Stimulated activated CD4-positive, alpha-beta T cell treated with anti-CD3 and anti-CD28 coated beads, Interleukin-12 subunit alpha, Interleukin-12 subunit beta, amount 100 ng/mL, for 48 hours (primary cell): ENCODE measurements at regions not wholly inside any gene's neighbourhood (a gene's known extent, or its start where the extent isn't known, plus 50 kb on each side); places are given as distances from the start of the nearest gene placed in this dataset.
"Not testable (repeated sequence)": the region's sequence is repeated elsewhere in the genome, so short reads cannot be mapped to it uniquely, and the experiment has no call there.

Experiments used
- DNase-seq, 3 donors: peaks; one replicate each; pipeline ENCODE4 v3.0.0-alpha.2; 2020; ENCODE audit warnings: low read depth in 2 of 3, low spot score in 1 of 3

DNA sequence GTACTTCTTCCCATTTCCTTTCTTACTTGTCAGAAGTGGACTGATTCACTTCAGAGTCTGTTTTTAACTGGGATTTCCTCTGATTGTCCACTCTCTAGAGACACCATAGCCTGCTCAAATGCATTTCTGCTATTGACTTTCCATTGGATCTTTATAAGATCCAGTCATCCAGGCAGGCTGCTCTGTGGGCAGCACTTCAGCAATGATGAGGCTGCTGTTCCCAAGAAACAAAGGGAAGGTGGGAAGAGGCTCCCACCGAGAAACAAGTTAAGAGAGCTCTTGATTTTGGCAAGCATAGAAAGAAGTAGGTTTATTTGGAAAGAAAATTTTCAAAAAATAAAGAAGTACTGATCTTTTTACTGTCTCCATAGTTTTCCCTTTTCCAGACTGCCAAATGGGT lies 125.8 kb upstream of the STARD13 start:
- no peak for DNase-seq

DNA sequence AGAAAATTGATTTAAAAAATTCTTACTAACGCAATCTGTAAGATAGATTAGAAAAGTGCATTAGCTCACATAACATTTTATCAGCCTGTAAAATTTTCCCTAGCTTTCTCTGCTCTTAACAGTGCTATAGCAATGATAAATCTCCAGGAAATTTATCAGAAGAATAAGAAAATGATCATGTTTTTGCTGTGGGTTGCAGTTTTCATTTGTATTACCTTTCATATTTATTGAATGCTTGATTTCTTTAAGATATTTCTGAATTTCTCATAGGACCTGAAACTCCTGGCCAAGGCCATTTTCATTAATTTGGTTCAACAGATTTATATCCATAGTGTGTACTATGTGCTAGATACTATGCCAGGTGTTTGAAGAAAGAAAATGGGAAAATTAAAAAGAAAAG lies 130.3 kb upstream of the STARD13 start:
- DNase-seq, result no peak

DNA sequence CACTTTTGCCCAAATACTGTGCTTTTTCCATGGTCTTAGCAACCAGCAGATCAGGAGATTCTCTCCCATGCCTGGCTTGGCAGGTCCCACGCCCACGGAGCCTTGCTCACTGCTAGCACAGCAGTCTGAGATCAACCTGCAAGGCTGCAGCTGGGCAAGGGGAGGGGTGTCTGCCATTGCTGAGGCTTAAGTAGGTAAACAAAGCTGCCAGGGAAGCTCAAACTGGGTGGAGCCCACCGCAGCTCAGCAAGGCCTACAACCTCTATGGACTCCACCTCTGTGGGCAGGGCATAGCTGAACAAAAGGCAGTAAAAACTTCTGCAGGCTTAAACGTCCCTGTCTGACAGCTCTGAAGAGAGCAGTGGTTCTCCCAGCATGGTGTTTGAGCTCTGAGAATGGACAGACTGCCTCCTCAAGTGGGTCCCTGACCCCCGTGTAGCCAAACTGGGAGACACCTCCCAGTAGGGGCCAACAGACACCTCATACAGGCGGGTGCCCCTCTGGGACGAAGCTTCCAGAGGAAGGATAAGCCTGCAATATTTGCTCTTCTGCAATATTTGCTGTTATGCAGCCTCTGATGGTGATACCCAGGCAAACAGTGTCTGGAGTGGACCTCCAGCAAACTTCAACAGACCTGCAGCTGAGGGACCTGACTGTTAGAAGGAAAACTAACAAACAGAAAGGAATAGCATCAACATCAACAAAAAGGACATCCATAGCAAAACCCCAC lies 132.8 kb upstream of the STARD13 start:
- not testable (repeated sequence) for DNase-seq

DNA sequence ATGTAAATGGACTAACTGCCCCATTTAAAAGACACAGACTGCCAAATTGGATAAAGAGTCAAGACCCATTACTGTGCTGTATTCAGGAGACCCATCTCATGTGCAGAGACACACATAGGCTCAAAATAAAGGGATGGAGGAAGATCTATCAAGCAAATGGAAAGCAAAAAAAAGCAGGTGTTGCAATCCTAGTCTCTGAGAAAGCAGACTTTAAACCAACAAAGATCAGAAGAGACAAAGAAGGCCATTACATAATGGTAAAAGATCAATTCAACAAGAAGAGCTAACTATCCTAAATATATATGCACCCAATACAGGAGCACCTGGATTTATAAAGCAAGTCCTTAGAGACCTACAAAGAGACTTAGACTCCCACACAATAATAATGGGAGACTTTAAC lies 134.6 kb upstream of the STARD13 start:
- not testable (repeated sequence) for DNase-seq

DNA sequence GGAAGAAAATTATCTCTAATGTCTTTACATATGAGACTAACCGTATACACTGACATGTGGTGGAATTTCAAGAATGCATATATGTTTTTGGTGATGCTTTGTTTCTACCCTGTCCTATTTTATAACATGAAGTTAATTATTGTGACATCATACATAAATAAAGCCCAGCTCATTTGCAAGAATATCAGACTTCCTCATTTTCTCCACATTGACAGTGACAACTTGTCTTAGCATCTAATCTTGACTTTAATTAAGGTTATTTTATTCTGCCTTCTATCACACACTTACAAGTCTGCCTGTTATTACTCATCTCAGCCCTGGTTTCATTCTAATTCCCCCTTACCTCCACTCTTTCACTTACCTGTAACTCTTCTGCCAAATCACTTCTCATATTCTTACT lies 140.6 kb upstream of the STARD13 start:
- DNase-seq, result no peak

DNA sequence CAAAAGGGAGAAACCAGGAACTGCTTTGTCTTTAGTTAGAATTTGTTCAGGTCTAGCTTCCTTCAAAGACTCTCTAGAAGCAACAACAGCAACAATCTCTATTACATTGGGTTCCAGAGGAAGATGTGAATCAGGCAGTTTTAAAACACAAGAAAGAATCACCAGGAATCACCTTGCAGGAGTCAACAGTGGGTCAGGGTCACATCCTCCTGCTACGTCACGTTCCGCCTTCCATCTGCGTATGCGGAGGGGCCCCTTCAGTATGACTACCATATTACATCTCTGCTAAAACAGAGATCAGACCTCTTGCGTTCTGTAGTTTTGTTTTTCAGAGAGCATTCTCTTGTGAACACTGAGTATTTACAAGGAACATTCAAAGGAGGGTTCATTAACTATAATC lies 147.8 kb upstream of the STARD13 start:
- DNase-seq, result no peak

DNA sequence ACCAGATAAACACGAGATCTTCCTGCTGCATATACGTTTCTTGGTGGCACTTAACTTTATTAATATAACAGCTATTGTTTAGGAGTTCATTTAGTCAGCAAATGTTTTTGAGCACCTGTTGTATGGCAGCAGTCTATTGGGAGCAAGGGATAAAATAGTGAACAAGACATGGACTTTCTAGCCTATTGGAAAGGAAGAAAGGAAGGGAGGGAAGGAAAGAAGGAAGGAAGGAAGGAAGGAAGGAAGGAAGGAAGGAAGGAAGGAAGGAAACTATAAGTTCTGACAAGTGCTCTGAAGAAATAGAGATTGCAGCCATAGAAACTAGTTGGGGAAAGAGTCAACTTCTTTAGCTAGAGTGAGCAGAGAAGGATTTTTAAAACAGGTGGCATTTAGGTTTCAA lies 149.1 kb upstream of the STARD13 start:
- DNase-seq, result no peak

DNA sequence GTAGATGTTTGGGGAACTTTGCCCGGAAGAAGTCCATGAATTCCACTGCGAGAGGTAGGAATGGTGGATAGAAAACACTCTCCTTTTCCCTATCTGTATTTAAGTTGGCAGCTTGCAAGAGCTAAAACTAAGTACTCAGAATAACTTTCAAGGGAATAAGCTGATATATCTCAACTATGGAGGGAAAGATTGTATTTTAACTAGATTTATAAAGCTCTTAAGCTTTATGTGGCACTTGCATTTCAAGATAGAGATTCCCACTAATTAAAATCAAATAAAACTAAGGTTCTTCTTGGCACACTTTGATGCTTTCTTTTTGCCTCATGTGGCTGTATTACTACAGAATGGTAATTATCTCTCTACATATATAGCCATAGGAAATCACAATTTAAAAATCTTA lies 149.7 kb upstream of the STARD13 start:
- no peak for DNase-seq

DNA sequence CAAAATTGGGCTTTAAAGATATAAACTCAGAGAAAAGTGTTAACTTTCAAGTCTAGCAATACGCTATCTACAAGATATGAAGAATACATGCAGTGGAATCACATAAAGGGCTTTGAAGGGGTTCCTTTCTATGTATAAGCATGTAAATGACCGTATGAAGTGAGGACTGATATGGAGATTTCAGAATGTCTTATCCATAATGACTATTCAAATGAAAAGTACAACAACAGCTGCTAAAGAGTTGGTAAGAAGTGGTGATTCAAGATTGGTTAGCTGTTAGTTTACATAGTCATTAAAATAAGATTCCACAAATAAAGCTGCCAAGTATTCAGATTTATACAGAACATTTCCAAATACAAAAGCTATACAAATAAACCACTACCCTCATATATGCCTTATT lies 153.4 kb upstream of the STARD13 start:
- DNase-seq, result no peak

DNA sequence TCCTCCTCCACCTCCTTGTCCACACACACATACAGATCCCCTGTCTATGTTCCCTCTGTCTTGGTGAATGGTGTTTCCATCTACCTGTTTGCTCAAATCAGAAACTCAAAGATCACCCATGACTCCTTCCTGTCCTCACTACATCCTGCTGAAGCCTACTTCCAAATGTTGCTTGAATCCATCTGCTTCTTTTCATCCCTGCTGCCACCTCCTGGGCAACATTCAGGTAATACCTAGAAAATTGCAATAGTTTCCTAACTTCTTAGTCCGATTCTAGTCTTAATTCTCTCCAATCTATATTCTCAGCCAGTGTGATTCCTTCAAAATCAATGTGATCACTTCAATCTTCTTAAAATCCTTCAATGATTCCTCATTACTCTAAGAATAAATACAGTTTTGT lies 155.5 kb upstream of the STARD13 start:
- no peak for DNase-seq

DNA sequence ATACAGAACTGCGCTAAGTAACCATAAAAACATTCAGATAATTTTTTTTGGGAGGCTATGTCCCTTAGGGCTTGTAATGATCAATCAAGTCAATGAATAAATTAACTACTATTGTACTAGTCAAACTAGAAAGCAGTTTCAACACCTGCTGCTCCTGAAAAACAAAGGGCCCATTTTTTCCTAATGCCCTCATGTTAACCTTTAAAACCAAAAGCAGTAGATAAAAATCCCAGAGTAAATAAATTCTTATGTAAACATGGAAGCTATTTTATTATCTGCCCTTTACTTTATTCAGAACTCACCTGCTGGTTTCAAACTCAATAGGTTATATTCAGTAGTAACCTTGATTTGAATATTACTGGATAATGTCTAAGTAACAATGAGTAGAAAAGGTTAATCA lies 159.5 kb upstream of the STARD13 start:
- no peak for DNase-seq

DNA sequence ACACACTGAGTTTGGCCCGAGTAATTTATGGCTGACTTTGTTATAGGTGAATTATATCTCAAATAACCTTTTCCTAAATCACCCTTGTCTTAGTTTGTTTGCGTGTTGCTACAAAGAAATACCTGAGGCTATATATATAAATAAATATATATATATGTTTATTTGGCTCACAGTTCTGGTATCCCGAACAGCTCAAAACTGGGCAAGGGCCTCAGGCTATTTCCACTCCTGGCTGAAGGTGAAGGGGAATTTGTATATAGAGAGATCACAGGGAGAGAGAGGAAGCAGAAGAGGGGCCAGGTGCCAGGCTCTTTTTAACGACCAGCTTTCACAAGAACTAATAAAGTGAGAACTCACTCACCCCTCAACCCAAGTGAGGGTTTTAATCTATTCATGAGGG lies 159.9 kb upstream of the STARD13 start:
- DNase-seq, result no peak

DNA sequence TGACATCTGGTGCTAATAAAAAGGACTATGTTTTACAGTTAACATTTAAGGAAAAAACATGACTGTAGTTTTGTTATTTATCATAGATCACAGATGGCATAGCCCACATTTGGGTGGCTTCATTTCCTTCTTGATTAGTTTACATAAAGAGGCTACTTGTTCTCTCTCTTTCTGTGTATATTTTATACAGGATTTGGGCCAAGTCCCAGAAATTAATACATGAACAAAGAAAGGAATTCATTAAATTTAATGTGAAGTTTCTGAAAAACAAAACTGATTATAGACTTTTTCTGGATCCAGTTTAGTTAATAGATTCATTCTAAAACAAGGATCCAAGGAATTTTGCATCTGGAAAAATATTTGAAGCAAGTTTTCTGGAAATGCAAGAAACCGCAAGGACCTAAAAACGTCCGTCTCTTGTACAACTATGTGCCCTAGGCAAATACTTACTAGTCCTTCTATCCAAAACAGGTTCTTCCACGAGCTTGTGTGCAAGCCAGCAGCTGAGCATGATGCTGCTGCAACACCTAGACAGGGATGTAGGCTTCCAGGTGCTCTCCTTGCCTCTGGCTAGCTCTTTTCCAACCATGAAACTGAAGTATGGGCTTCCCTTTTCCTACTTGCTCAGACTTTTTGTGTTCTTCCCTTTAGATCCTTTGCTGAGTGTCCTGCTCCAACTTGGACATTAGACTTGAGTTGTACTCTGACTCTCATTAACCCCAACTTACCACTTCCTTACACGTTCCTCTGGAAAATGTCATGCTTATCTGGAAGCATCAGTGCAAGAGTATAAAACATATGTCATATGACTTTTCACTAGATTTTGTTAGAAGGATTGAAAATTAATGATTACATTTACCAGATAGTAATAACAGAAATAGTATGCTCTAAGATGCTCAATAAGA lies 161.5 kb upstream of the STARD13 start:
- no peak for DNase-seq

DNA sequence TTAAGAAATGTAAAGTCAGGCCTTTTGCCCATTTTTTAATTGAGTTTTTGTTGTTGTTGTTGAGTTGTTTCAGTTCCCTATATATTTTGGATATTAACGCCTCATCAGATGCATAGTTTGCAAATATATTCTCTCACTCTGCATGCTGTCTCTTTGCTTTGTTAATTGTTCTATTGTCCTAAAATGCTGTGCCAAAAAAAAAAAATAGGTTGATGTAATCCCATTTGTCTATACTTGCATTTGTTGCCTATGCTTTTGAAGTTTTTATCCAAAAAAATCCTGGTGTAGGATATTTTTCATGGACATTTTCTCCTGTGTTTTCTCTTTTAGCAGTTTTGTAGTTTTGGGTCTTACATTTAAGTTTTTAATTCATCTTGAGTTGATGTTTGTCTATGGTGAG lies 163.3 kb upstream of the STARD13 start:
- no peak for DNase-seq

DNA sequence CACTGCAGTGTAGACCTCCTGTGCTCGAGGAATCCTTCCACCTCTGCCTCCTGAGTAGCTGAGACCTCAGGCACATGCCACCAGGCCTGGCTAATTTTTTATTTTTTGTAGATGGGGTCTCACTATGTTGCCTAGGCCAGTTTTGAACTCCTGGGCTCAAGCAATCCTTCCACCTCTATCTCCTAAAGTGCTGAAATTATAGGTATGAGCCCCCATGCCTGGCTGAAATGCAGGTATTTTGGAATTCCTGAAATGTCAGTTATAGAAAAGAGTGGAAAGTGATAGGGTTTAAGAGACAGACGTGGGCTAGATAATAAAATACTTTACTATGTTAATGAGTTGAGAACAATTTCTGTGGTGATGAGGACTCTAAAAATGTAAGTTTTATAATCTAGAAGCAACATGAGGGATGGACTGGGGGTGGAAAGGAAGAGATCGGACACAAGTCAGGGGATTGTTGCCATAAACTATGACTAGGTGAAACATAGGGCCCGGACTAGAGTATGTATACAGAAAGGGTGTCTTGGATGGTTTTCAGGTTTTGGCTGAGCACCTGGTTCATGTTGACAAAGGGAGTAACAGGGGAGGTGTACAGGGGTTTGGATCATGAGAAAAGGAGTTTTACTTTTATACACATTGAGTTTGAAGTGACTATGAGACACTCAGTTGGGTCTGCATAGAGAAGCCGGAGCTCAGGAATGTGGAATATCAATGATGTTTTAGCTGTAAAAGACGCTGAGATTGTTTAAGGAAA lies 165.6 kb upstream of the STARD13 start:
- no peak for DNase-seq

DNA sequence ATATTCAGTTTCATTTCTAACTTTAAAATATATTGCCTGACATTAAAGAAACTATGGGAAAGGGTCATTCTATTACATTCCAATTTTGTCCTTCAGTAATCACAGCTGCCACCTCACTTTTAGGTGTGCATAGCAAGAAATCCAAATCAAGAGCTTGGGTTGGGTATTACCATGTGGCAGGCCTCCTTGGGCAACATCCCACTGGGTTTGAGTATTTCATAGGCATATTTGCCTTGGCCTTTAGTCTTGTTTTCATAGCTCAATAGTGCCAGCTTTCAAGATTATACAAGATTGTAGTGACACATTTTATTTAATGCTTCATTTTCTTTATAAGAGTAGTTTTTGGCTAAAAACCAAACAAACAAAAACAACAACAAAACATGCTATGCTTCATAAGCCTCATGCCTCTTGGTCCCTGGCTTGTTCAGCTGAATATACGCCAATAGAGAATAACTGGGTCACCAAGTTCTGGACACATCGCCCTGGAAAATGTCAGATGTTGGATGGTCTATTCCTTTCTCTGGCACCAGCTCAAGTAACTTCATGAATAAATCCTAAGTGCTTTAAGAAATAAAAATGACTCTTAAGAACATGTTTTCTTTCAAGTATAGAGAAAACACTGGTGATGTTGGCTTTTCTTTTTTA lies 167.4 kb upstream of the STARD13 start:
- no peak for DNase-seq

DNA sequence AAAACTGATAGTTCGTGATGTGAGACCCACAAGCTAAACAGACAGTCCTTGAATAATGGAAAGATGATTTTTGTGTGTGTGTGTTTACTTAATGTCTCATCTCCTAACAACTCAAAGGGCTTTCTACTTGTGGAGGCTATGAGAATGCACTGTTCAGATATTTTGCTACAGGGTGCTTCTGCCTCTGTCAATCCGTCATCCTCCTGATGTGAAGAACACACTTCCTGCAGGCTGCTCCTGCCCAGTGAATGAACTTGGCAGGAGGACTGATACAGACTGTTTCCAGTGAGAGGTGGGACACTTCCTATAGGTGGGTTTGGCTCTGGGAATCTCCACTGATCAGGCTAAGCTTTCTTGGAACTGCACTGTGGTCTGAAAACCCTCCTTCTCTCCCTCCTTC lies 168.4 kb upstream of the STARD13 start:
- no peak for DNase-seq

DNA sequence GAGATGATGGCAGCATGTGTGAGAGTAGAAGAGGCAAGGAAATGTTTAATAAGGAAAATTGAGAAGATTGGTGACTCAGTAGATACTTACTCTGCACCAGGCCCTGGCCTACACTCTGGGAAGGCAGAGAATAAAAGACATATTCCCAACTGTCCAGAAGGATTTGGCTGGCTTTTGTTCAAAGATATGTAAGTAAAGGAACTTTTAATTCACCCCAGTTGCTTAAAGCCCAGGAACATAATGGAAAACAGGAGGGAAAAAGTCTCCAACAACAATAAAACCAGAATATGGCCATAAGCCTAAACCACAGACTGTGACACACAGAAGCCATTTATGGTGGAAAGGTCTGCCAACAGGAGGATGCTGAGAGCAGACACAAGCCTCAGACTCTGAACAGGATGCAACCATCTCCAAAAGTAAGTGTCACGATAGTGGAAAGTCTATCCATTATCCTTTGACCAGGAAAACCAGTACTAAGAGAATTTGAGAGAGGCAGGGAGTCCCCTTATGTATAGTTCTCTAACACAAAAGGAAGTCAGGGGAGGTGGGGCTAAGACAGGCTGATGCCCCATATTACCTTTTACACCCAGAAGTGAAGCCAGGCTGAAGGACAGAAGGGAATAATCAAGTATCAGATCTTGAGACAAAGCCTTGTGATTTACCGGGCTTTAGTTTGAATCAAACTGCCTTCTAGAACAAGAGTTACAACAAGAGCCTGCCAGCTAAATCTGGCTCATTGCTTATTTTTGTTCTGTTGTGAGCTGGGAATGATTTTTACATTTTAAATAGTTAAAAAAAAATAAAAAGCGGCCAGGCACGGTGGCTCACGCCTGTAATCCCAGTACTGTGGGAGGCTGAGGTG lies 169.5 kb upstream of the STARD13 start:
- no peak for DNase-seq

DNA sequence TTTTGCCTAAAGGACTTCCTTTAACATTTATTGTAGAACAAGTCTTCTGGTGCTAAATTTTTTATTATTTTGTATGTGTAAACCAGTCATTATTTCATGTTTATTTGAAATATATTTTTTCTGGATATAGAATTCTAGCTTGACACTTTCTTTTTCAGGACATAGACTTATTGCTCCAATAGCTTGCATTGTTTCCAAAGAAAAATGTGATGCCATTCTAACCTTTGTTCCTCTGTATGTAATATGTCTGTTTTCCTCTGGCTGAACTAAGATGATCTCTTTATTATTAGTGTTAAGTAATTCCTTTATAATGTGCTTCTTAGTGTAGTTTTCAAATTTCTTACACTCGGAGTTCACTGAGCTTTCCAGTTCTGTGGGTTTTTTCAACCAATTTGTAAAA lies 174.1 kb upstream of the STARD13 start:
- DNase-seq, result no peak

DNA sequence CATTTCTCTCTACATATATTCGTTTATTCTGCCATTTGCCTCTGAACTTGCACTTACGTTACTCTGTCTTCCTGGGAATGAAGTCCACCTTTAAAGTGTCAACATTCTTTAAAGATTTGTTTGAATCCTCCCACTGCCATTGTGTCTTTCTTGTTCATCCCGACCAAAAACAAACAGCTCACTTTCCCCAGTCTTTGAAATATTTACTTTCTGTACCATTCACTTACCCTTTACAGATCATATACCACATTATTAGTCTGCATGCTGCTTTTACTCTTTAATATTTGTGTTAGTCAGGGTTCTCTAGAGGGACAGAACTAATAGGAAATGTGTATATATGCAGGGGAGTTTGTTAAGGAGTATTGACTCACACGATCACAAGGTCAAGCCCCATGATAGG lies 176.6 kb upstream of the STARD13 start:
- DNase-seq, result no peak
